IMR-90 (cell line): ENCODE measurements at regions not wholly inside any gene's neighbourhood (a gene's known extent, or its start where the extent isn't known, plus 50 kb on each side); places are given as distances from the start of the nearest gene placed in this dataset.

ENCODE experiments used
- BHLHE40 ChIP-seq: fragments of 150-350 bp; IDR thresholded peaks from 2 replicates; pipeline ENCODE4 v1.6.1; 2016; ENCODE audit warnings: mild to moderate bottlenecking, low read depth, low read length
- CEBPB ChIP-seq: IDR thresholded peaks from 2 replicates; pipeline ENCODE4 v1.6.1; 2012; ENCODE audit warnings: low read depth, low read length, improper control_type of control experiment
- CTCF ChIP-seq: conservative IDR thresholded peaks from 2 replicates; pipeline ENCODE4 v1.5.1; 2012; ENCODE audit warnings: mild to moderate bottlenecking, low read depth, low read length, improper control_type of control experiment
- ELK1 ChIP-seq: fragments of 150-350 bp; IDR thresholded peaks from 2 replicates; pipeline ENCODE4 v1.6.1; 2016; ENCODE audit warnings: low read depth, mild to moderate bottlenecking, low read length, moderate library complexity, borderline replicate concordance
- FOS ChIP-seq: fragments of 150-350 bp; IDR thresholded peaks from 2 replicates; pipeline ENCODE4 v1.6.1; 2016; ENCODE audit warnings: low read depth, low read length
- MAZ ChIP-seq: IDR thresholded peaks from 2 replicates; pipeline ENCODE4 v1.6.1; 2012; ENCODE audit warnings: low read depth, mild to moderate bottlenecking, low read length, improper control_type of control experiment, moderate library complexity, borderline replicate concordance
- MXI1 ChIP-seq: IDR thresholded peaks from 2 replicates; pipeline ENCODE4 v1.6.1; 2012; ENCODE audit warnings: low read depth, mild to moderate bottlenecking, low read length, moderate library complexity, borderline replicate concordance
- NFE2L2 ChIP-seq: fragments of 150-350 bp; IDR thresholded peaks from 2 replicates; pipeline ENCODE4 v1.6.1; 2016; ENCODE audit warnings: low read depth, mild to moderate bottlenecking, low read length
- POLR2A ChIP-seq: IDR thresholded peaks from 2 replicates; pipeline ENCODE4 v1.6.1; 2012; ENCODE audit warnings: mild to moderate bottlenecking, low read depth, low read length
- RAD21 ChIP-seq: IDR thresholded peaks from 2 replicates; pipeline ENCODE4 v1.6.1; 2012; ENCODE audit warnings: low read length, improper control_type of control experiment
- RCOR1 ChIP-seq: IDR thresholded peaks from 2 replicates; pipeline ENCODE4 v1.6.1; 2012; ENCODE audit warnings: mild to moderate bottlenecking, low read length, improper control_type of control experiment; ENCODE audit not compliant: insufficient replicate concordance
- RFX5 ChIP-seq: IDR thresholded peaks from 2 replicates; pipeline ENCODE4 v1.8.0; 2012; ENCODE audit warnings: low read depth, mild to moderate bottlenecking, low read length, moderate library complexity
- SMC3 ChIP-seq: fragments of 150-350 bp; IDR thresholded peaks from 2 replicates; pipeline ENCODE4 v1.6.1; 2016; ENCODE audit warnings: low read depth, mild to moderate bottlenecking, antibody characterized with exemption, low read length, moderate library complexity
- USF2 ChIP-seq: fragments of 150-350 bp; IDR thresholded peaks from 2 replicates; pipeline ENCODE4 v1.6.1; 2017; ENCODE audit warnings: mild to moderate bottlenecking, antibody characterized with exemption, low read length, low read depth

- no peak for TF ChIP-seq NFE2L2
- TF ChIP-seq ELK1: no peak
- TF ChIP-seq POLR2A: no peak
- TF ChIP-seq RCOR1: no peak
- no peak for TF ChIP-seq CTCF
- TF ChIP-seq CEBPB: no peak
- no peak for TF ChIP-seq MXI1
- TF ChIP-seq RAD21: no peak
- no peak for TF ChIP-seq SMC3
- TF ChIP-seq BHLHE40: no peak
- TF ChIP-seq FOS: no peak
- no peak for TF ChIP-seq RFX5
- no peak for TF ChIP-seq USF2
- TF ChIP-seq MAZ: no peak
These were observed 1030.3 kb downstream of the ROBO2 start for GRCh38 chr3:78070188-78070587.
